Transverse colon (tissue), 4 donors: ENCODE measurements at regions not wholly inside any gene's neighbourhood (a gene's known extent, or its start where the extent isn't known, plus 50 kb on each side); places are given as distances from the start of the nearest gene placed in this dataset.
"Not testable (repeated sequence)": the region's sequence is repeated elsewhere in the genome, so short reads cannot be mapped to it uniquely, and the experiment has no call there.

Experiments used
- DNase-seq: peaks from one replicate; pipeline ENCODE4 v3.0.0-alpha.2; 2019
- H3K27ac ChIP-seq, 4 donors: fragments of 200-600 bp; sonication (generic); 2 replicates each; pipeline ENCODE4 v1.5.1; 2016 to 2018; ENCODE audit warnings: inconsistent platforms in 4 of 4
- H3K27me3 ChIP-seq: fragments of 200-600 bp; sonication (generic); 2 replicates; pipeline ENCODE4 v1.5.1; 2017; ENCODE audit warnings: inconsistent platforms
- H3K36me3 ChIP-seq, 4 donors: fragments of 200-600 bp; sonication (generic); 2 replicates each; pipeline ENCODE4 v1.5.1; 2017 to 2019; ENCODE audit warnings: inconsistent platforms in 4 of 4
- H3K4me1 ChIP-seq, 4 donors: fragments of 200-600 bp; sonication (generic); 2 replicates each; pipeline ENCODE4 v1.5.1; 2017 to 2020; ENCODE audit warnings: inconsistent platforms in 4 of 4
- H3K4me3 ChIP-seq, 4 donors: fragments of 200-600 bp; sonication (generic); 1 replicate in 1 of 4; 2 replicates in 3 of 4; pipeline versions ENCODE4 v1.5.1 to v1.6.1; 2017 to 2019; ENCODE audit warnings: inconsistent platforms in 4 of 4
- H3K9me3 ChIP-seq, 2 donors: fragments of 200-600 bp; sonication (generic); 2 replicates each; pipeline ENCODE4 v1.5.1; 2017 to 2019; ENCODE audit warnings: inconsistent platforms in 2 of 2
- WGBS, 2 donors: methylation state at CpG; one replicate each; pipeline ENCODE4 v1.1.5; 2018; ENCODE audit warnings: low coverage in 1 of 2; 5-methylcytosine and 5-hydroxymethylcytosine counted together
- in situ Hi-C, 4 donors: fragments of 200-750 bp; cut with MboI; loops; one replicate each; pipeline versions ENCODE4 v1.15.0 to v1.15.1; 2017; ENCODE audit warnings: low sequenced_read_pairs in 3 of 4, low pct_ligation_motif_present in 1 of 4, low pct_unique_long_range_greater_than_20kb in 1 of 4
- intact Hi-C: fragments of 100-400 bp; cut with DNase I; formaldehyde crosslinking; loops from one replicate; pipeline ENCODE4 v1.15.1; 2023; ENCODE audit warnings: low total_unique reads

DNA sequence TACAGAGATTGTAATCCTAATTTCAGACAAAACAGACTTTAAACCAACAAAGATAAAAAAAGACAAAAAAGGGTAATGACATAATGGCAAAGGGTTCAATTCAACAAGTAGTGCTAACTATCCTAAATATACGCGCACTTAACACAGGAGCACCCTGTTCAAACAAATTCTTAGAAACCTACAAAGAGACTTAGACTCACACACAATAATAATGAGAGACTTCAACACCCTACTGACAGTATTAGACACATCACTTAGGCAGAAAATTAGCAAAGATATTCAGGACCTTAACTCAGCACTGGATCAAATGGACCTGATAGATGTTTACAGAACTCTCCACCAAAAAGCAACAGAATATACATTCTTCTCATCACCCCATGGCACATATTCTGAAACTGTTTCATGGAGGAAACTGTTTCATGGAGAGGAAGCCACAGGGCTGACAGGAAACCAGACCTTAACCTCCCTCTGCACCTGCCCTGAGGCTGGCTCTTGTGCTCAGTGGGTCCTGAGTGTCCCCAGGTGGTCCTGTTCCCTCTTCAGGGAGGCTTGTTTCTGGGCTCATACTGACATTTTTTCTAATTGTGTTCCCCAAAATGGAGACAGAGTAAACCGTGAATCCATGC, 54.7 kb downstream of the OR4M2 start:
- H3K9me3 ChIP-seq, H3K4me3 ChIP-seq, intact Hi-C loops, DNase-seq, H3K4me1 ChIP-seq, H3K27me3 ChIP-seq, H3K27ac ChIP-seq, H3K36me3 ChIP-seq, in situ Hi-C loops: not testable (repeated sequence)
- WGBS, 2 donors, result no CpG with 5 or more reads among the region's 3 CpGs

DNA sequence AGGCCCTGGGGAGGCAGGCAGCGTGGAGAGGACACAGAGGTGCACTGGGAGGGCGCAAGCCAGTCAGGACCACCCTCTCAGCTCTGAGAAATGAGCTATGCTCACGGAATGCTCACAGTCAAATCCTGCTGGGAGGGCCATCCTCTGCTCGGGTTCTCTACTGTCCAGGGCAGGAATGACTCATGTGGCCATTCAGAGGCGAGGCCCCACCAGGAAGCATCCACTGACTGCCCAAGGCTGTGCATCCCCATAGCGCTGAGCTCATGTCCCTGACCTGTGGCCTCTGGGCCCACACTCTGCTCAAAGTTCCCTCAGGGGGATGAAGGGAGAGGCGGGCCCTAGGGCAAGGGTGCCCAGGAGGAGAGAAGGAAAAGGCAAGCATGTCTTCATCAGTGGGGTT, 57.2 kb downstream of the OR4M2 start:
- H3K36me3 ChIP-seq, H3K27me3 ChIP-seq, H3K27ac ChIP-seq, in situ Hi-C loops, H3K4me1 ChIP-seq, intact Hi-C loops, H3K9me3 ChIP-seq, DNase-seq, H3K4me3 ChIP-seq: not testable (repeated sequence)
- no CpG with 5 or more reads among the region's 7 CpGs for WGBS, 2 donors

DNA sequence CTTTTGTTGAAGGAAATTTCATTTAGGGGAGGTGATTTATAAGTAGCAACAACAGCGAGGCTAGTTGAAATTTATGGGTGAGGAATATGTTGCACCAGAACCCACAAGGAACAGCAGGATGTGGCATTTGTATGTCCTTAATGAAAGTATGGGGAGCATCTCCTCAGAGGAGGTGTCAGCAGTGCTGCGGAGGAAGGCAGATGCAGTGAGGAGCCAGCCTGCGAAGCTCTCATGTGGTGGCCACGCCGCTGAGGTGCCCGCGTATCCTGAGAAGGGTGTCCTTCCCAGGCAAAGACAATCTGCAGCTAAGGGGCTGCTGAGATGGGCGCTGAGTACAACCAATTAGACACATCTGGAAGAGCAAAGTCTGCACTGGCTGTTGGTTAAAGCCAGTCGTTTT, 60.8 kb downstream of the OR4M2 start:
- WGBS, 2 donors, result no CpG with 5 or more reads among the region's 9 CpGs
- intact Hi-C loops, H3K27ac ChIP-seq, DNase-seq, H3K4me3 ChIP-seq, H3K4me1 ChIP-seq, H3K27me3 ChIP-seq, in situ Hi-C loops, H3K36me3 ChIP-seq, H3K9me3 ChIP-seq: not testable (repeated sequence)

DNA sequence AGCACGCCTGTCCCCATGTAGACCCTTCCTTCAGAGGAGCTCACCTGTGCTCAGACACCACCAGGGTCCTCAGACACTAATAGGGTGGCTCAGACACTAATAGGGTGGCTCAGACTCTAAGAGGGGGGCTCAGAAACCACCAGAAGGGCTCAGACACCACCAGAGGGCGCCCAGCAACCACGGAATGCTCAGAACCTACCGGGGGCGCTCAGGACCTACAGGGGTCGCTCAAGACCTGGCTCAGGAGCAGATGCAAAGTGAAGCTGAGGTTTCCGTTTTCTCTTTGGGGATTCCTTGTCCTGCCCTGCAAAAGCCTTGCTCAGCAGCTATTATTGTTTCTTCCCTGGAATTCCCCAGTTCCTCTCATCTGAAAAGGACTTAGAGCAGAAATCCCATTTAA, 67.8 kb downstream of the OR4M2 start:
- H3K4me3 ChIP-seq, H3K9me3 ChIP-seq, H3K27me3 ChIP-seq, DNase-seq, H3K36me3 ChIP-seq, intact Hi-C loops, H3K27ac ChIP-seq, in situ Hi-C loops, H3K4me1 ChIP-seq: not testable (repeated sequence)
- WGBS, 2 donors, result no CpG with 5 or more reads among the region's 7 CpGs

DNA sequence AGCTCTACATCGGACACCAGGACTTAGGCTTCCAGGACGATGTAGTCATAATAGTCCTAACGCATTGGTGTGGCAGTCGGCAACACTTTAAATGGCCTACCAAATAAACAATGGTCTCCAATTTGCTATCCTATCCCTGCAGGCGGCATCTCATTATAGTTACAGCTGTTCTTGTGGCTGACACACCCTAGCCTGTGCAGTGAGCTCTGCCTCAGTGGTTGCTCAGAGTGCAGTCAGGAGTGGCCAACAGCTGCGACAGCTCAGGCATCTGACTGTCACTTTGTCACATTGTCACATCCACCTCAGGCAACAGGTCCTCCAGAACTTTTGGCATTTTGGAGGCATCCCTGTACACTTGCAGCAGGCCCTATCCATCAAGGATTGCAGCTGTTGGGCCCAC, 77.9 kb downstream of the OR4M2 start:
- in situ Hi-C loops, H3K9me3 ChIP-seq, H3K27me3 ChIP-seq, H3K4me1 ChIP-seq, H3K27ac ChIP-seq, intact Hi-C loops, DNase-seq, H3K4me3 ChIP-seq, H3K36me3 ChIP-seq: not testable (repeated sequence)
- WGBS, 2 donors, result no CpG with 5 or more reads among the region's 6 CpGs

DNA sequence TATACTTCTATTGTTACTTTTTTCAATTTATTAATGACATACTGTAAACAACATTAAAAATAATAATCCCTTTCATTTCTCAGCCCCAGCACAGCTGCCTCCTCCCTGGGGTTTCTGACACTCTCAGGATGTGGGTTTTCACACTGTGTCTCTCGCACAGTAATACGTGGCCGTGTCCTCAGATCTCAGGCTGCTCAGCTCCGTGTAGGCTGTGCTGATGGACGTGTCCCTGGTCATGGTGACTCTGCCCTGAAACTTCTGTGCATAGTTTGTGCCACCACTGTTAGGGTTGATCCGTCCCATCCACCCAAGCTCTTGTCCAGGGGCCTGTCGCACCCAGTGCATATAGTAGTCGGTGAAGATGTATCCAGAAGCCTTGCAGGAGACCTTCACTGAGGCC, 80.0 kb downstream of the OR4M2 start:
- H3K9me3 ChIP-seq, H3K4me1 ChIP-seq, intact Hi-C loops, H3K36me3 ChIP-seq, H3K27ac ChIP-seq, H3K4me3 ChIP-seq, H3K27me3 ChIP-seq, in situ Hi-C loops, DNase-seq: not testable (repeated sequence)
- WGBS, 2 donors, result no CpG with 5 or more reads among the region's 8 CpGs

DNA sequence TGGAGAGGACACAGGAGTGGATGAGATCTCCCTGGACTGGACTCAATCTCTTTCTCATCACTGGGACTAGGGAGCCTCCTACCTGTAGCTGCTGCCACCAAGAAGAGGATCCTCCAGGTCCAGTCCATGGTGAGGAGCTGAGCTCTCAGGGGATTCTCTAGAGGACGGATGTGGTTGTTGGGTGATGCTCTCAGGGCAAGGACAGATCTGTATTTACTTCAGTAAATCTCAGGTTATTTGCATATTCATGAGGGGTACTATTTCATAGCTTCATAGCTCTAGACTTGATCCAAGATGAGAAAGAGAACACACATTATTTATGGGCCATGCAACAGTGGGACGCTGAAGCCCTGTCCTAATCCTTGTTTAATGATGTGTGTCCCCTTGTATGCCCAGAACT, 80.4 kb downstream of the OR4M2 start:
- no CpG with 5 or more reads among the region's 2 CpGs for WGBS, 2 donors
- H3K27me3 ChIP-seq, intact Hi-C loops, H3K4me3 ChIP-seq, H3K27ac ChIP-seq, H3K4me1 ChIP-seq, H3K9me3 ChIP-seq, DNase-seq, in situ Hi-C loops, H3K36me3 ChIP-seq: not testable (repeated sequence)

DNA sequence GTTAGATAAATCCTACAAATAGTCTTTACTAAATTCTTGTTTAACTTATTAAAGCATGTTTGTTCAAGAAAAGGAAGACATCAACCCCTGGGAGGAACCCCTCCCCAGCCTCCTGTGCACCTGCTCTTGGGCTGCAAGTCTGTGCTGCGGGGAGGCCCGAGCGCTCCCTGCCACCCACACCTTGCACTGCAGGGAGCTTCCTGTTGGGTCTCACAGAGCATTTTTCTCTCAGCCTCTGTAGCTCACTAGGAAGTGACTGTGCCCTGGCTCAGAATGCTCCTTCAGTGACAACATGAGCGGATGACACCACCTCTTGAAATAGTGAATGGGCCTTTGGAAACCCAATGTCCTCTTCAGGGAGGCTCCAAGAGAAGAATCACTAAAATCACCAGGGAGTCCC, 81.1 kb downstream of the OR4M2 start:
- WGBS, 2 donors, result no CpG with 5 or more reads among the region's 4 CpGs
- H3K4me3 ChIP-seq, H3K27ac ChIP-seq, H3K36me3 ChIP-seq, DNase-seq, H3K4me1 ChIP-seq, H3K27me3 ChIP-seq, in situ Hi-C loops, intact Hi-C loops, H3K9me3 ChIP-seq: not testable (repeated sequence)

DNA sequence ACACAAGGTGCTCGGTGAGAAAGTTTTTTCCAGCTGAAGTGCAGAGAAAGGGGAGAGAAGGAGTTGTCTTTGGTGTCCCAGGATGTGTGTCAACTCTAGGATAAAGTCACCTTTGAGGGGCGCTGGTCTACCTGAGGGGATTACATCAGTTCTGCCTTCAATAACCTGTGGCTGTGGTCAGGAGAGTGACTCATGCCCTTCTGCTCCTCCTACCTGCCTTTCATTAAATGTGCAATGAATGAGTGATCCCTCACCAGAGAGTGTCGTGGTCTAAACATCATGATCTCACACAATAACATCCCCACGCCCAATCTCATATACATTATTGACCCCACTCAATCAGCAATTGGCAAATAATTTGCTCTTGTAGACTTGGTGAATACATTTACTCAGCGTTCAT, 83.4 kb downstream of the OR4M2 start:
- WGBS, 2 donors, result no CpG with 5 or more reads among the region's 5 CpGs
- H3K4me3 ChIP-seq, H3K9me3 ChIP-seq, intact Hi-C loops, H3K36me3 ChIP-seq, DNase-seq, H3K27ac ChIP-seq, in situ Hi-C loops, H3K4me1 ChIP-seq, H3K27me3 ChIP-seq: not testable (repeated sequence)

DNA sequence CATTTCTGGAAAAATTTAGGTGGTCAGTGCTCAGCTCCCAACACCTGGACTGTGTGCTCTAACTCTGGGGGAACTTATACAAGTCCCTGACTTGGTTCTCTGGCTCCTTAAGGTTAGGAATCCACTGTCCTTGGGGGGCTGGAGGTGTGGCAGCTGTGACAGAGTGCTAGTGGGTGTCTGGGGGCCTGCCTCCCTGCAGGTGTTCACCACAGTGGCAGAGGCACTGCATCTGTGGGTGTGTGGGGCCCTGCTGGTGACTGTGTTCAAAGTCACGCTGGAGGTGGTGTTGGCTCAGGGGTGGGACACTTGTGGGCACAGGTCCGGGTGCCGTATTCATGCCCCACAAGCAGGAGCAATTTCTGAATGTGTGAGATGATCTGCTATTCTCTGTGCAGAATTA, 87.2 kb downstream of the OR4M2 start:
- H3K4me3 ChIP-seq, in situ Hi-C loops, H3K27ac ChIP-seq, H3K27me3 ChIP-seq, DNase-seq, intact Hi-C loops, H3K9me3 ChIP-seq, H3K4me1 ChIP-seq, H3K36me3 ChIP-seq: not testable (repeated sequence)
- no CpG with 5 or more reads among the region's 3 CpGs for WGBS, 2 donors

DNA sequence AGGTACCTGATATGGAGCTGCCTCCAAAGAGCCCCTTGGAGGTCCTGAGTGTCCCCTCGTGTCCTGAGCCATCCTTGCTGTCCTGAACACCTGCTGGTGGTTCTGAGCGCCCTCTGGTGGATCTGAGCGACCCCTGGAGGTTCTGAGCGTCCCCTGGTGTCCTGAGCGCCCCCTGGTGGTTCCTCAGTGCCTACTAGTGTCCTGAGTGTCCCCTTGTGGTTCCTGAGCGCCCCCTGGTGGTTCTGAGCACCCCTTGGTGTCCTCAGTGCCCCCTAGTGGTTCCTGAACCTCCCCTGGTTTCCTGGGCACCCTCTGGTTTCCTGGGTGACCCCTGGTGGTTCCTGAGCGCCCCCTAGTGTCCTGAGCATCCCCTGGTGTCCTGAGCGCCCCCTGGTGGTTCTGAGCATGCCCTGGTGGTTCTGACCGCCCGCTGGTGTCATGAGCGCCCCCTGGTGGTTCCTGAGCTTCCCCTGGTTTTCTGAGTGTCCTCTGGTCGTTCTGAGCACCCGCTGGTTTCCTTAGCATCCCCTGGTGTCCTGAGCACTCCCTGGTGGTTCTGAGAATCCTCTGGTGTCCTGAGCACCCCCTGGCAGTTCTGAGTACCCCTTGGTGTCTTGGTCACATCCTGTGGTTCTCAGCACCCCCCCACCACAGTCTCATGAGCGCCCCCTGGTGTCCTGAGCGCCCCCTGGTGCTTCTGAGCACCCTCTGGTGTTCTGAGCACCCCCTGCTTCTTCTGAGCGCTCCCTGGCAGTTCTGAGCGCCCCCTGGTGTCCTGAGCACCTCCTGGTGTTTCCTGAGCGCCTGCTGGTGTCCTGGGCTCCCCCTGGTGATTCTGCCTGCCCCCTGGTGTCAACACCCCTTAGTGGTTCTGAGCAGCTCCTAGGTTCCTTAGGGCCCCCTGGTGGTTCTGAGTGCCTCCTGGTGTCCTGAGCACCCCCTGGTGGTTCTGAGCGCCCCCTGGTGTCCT, 93.0 kb downstream of the OR4M2 start:
- in situ Hi-C loops, H3K9me3 ChIP-seq, DNase-seq, intact Hi-C loops, H3K4me3 ChIP-seq, H3K27ac ChIP-seq, H3K4me1 ChIP-seq, H3K27me3 ChIP-seq, H3K36me3 ChIP-seq: not testable (repeated sequence)
- no CpG with 5 or more reads among the region's 19 CpGs for WGBS, 2 donors
